Naive thymus-derived CD4-positive, alpha-beta T cell (primary cell): ENCODE measurements at regions not wholly inside any gene's neighbourhood (a gene's known extent, or its start where the extent isn't known, plus 50 kb on each side); places are given as distances from the start of the nearest gene placed in this dataset.

Experiments
- ATAC-seq: fragments of 150-1000 bp; cut with Tn5 transposase; 2 replicates; pipeline ENCODE4 v1.10.0; 2021; ENCODE audit warnings: mild to moderate bottlenecking, moderate library complexity
- CTCF ChIA-PET: fragments of 350-600 bp; sonication (Branson Sonifier 250); formaldehyde crosslinking; loops from one replicate; lab custom pipeline; 2021; ENCODE audit warnings: antibody characterized with exemption; lab: Charles Lee
- POLR2A ChIA-PET: fragments of 350-600 bp; sonication (Branson Sonifier 250); formaldehyde crosslinking; loops from one replicate; lab custom pipeline; 2021; ENCODE audit warnings: antibody characterized with exemption, inconsistent platforms; lab: Charles Lee
- DNase-seq, 9 donors: peaks; one replicate each; pipeline versions ENCODE4 v3.0.0 to v3.0.0-alpha.2; 2020 to 2022; ENCODE audit warnings: mixed read lengths in 1 of 9
- H3K27ac ChIP-seq: one replicate; pipeline ENCODE4 v1.7.0; 2013; ENCODE audit warnings: mild to moderate bottlenecking, low read depth, low read length, moderate library complexity
- H3K27me3 ChIP-seq, 2 donors: one replicate each; pipeline ENCODE4 v1.7.0; 2013; ENCODE audit warnings: low read length in 2 of 2, mild to moderate bottlenecking in 2 of 2, moderate library complexity in 2 of 2; ENCODE audit not compliant: control insufficient read depth in 2 of 2, insufficient read depth in 2 of 2
- H3K36me3 ChIP-seq, 3 experiments: 1 replicate in 2 of 3; 2 replicates in 1 of 3; pipeline ENCODE4 v1.7.0; 2013; ENCODE audit warnings: low read length in 3 of 3, mild to moderate bottlenecking in 3 of 3, moderate library complexity in 1 of 3; ENCODE audit not compliant: insufficient read depth in 3 of 3, control insufficient read depth in 2 of 3
- H3K4me1 ChIP-seq, 2 donors: one replicate each; pipeline ENCODE4 v1.7.0; 2013; ENCODE audit warnings: low read length in 2 of 2, mild to moderate bottlenecking in 2 of 2, moderate library complexity in 1 of 2; ENCODE audit not compliant: control insufficient read depth in 2 of 2, insufficient read depth in 2 of 2
- H3K4me3 ChIP-seq: 2 replicates; pipeline ENCODE4 v1.7.0; 2013; ENCODE audit warnings: mild to moderate bottlenecking, low read length
- H3K9me3 ChIP-seq, 3 experiments: 1 replicate in 2 of 3; 2 replicates in 1 of 3; pipeline ENCODE4 v1.7.0; 2013; ENCODE audit warnings: low read length in 3 of 3; ENCODE audit not compliant: control insufficient read depth in 2 of 3
- H3K27ac Mint-ChIP-seq, 9 donors: one replicate each; pipeline ENCODE4 v1.8.0; 2020 to 2022; ENCODE audit warnings: mixed read lengths in 9 of 9, mild to moderate bottlenecking in 8 of 9, moderate library complexity in 5 of 9, inconsistent platforms in 2 of 9
- H3K27me3 Mint-ChIP-seq, 5 donors: one replicate each; pipeline ENCODE4 v1.8.0; 2021 to 2022; ENCODE audit warnings: mixed read lengths in 5 of 5, mild to moderate bottlenecking in 1 of 5
- H3K36me3 Mint-ChIP-seq, 5 donors: one replicate each; pipeline ENCODE4 v1.8.0; 2020 to 2022; ENCODE audit warnings: mixed read lengths in 5 of 5, mild to moderate bottlenecking in 3 of 5, inconsistent platforms in 1 of 5
- H3K4me1 Mint-ChIP-seq, 7 donors: one replicate each; pipeline ENCODE4 v1.8.0; 2020 to 2022; ENCODE audit warnings: mixed read lengths in 7 of 7, mild to moderate bottlenecking in 3 of 7, inconsistent platforms in 1 of 7
- H3K4me3 Mint-ChIP-seq, 10 donors: one replicate each; pipeline ENCODE4 v1.8.0; 2020 to 2022; ENCODE audit warnings: mild to moderate bottlenecking in 10 of 10, mixed read lengths in 10 of 10, moderate library complexity in 6 of 10, inconsistent platforms in 2 of 10
- H3K9me3 Mint-ChIP-seq, 11 donors: one replicate each; pipeline ENCODE4 v1.8.0; 2020 to 2022; ENCODE audit warnings: mixed read lengths in 11 of 11, mild to moderate bottlenecking in 4 of 11, inconsistent platforms in 1 of 11, moderate library complexity in 1 of 11
- intact Hi-C, 2 donors: fragments of 100-400 bp; cut with micrococcal nuclease; formaldehyde crosslinking; loops; one replicate each; pipeline ENCODE4 v1.15.1; 2023

GRCh38 chr22:48376936-48377712, 1450.5 kb downstream of the BRD1 start:
- ChIA-PET CTCF (no interaction called here), POLR2A (no interaction called here)
- H3K9me3 ChIP-seq: no peaks in the 10 kb centered on the region
- Mint-ChIP-seq H3K9me3 (peaks cover 0 to 4% (median 0%) of the 10 kb centered on the region in 11 donors), H3K4me3 (no peak overlapping the region), H3K4me1 (peaks cover 0 to 2% (median 0%) of the 10 kb centered on the region in 7 donors), H3K27me3 (peaks cover 9 to 62% (median 33%) of the 10 kb centered on the region in 5 donors), H3K36me3 (no peaks in the 10 kb centered on the region), H3K27ac (no peak overlapping the region)
- no peak overlapping the region for H3K27ac ChIP-seq
- H3K27me3 ChIP-seq: no peaks in the 10 kb centered on the region
- no peak for ATAC-seq
- H3K36me3 ChIP-seq: no peaks in the 10 kb centered on the region
- DNase-seq: no peak
- no peaks in the 10 kb centered on the region for H3K4me1 ChIP-seq
- no peak overlapping the region for H3K4me3 ChIP-seq
- intact Hi-C loops: no loop called here

GRCh38 chr22:48376428-48376827, 1451.2 kb downstream of the BRD1 start:
- Histone ChIP-seq H3K4me3 (no peak overlapping the region), H3K27ac (no peak overlapping the region), H3K9me3 (no peaks in the 10 kb centered on the region), H3K27me3 (no peaks in the 10 kb centered on the region), H3K4me1 (no peaks in the 10 kb centered on the region), H3K36me3 (no peaks in the 10 kb centered on the region)
- peaks cover 0 to 1% (median 0%) of the 10 kb centered on the region in 11 donors for H3K9me3 Mint-ChIP-seq
- no peaks in the 10 kb centered on the region for H3K36me3 Mint-ChIP-seq
- no peak overlapping the region for H3K4me3 Mint-ChIP-seq
- H3K4me1 Mint-ChIP-seq: peaks cover 0 to 2% (median 0%) of the 10 kb centered on the region in 7 donors
- no peak overlapping the region for H3K27ac Mint-ChIP-seq
- ChIA-PET CTCF (no interaction called here), POLR2A (no interaction called here)
- ATAC-seq (no peak), DNase-seq (no peak)
- intact Hi-C loops: no loop called here
- peaks cover 9 to 64% (median 34%) of the 10 kb centered on the region in 5 donors for H3K27me3 Mint-ChIP-seq

- H3K4me3 ChIP-seq: no peak overlapping the region
- no peaks in the 10 kb centered on the region for H3K36me3 ChIP-seq
- Mint-ChIP-seq H3K4me3 (no peak overlapping the region), H3K9me3 (peaks cover 0 to 2% (median 0%) of the 10 kb centered on the region in 11 donors), H3K27me3 (peaks cover 9 to 50% (median 39%) of the 10 kb centered on the region in 5 donors), H3K27ac (peak overlapping the region in 1 of 9 donors; percentile 9), H3K36me3 (no peaks in the 10 kb centered on the region), H3K4me1 (peaks cover 0 to 2% (median 0%) of the 10 kb centered on the region in 7 donors)
- H3K27me3 ChIP-seq: no peaks in the 10 kb centered on the region
- CTCF ChIA-PET: no interaction called here
- no peak for ATAC-seq
- POLR2A ChIA-PET: no interaction called here
- intact Hi-C loops: no loop called here
- no peaks in the 10 kb centered on the region for H3K9me3 ChIP-seq
- H3K4me1 ChIP-seq: no peaks in the 10 kb centered on the region
- DNase-seq: no peak
- no peak overlapping the region for H3K27ac ChIP-seq
Observed at GRCh38 chr22:48373626-48374173, 1454.0 kb downstream of the BRD1 start.

GRCh38 chr22:48372390-48372789, 1455.3 kb downstream of the BRD1 start:
- Histone ChIP-seq H3K9me3 (no peaks in the 10 kb centered on the region), H3K27ac (no peak overlapping the region), H3K36me3 (no peaks in the 10 kb centered on the region), H3K4me1 (no peaks in the 10 kb centered on the region), H3K4me3 (no peak overlapping the region), H3K27me3 (no peaks in the 10 kb centered on the region)
- Mint-ChIP-seq H3K4me1 (peaks cover 0 to 2% (median 0%) of the 10 kb centered on the region in 7 donors), H3K36me3 (no peaks in the 10 kb centered on the region), H3K9me3 (peaks cover 0 to 2% (median 0%) of the 10 kb centered on the region in 11 donors), H3K4me3 (no peak overlapping the region), H3K27ac (no peak overlapping the region), H3K27me3 (peaks cover 9 to 50% (median 34%) of the 10 kb centered on the region in 5 donors)
- CTCF ChIA-PET: no interaction called here
- no peak for DNase-seq
- intact Hi-C loops: no loop called here
- no peak for ATAC-seq
- POLR2A ChIA-PET: no interaction called here

- no peak for DNase-seq
- Mint-ChIP-seq H3K9me3 (peaks cover 0 to 2% (median 0%) of the 10 kb centered on the region in 11 donors), H3K36me3 (no peaks in the 10 kb centered on the region), H3K27me3 (peaks cover 7 to 41% (median 24%) of the 10 kb centered on the region in 5 donors), H3K4me3 (no peak overlapping the region), H3K4me1 (peaks cover 0 to 2% (median 0%) of the 10 kb centered on the region in 7 donors), H3K27ac (no peak overlapping the region)
- no peak for ATAC-seq
- no peak overlapping the region for H3K4me3 ChIP-seq
- POLR2A ChIA-PET: no interaction called here
- no peaks in the 10 kb centered on the region for H3K9me3 ChIP-seq
- H3K4me1 ChIP-seq: no peaks in the 10 kb centered on the region
- no peaks in the 10 kb centered on the region for H3K36me3 ChIP-seq
- H3K27ac ChIP-seq: no peak overlapping the region
- no peaks in the 10 kb centered on the region for H3K27me3 ChIP-seq
- intact Hi-C loops: no loop called here
- CTCF ChIA-PET: no interaction called here
Observed at GRCh38 chr22:48371391-48371790, 1456.3 kb downstream of the BRD1 start.

GRCh38 chr22:48370508-48371325, 1457.0 kb downstream of the BRD1 start:
- no peaks in the 10 kb centered on the region for H3K36me3 Mint-ChIP-seq
- no peaks in the 10 kb centered on the region for H3K36me3 ChIP-seq
- intact Hi-C loops: no loop called here
- H3K4me1 ChIP-seq: no peaks in the 10 kb centered on the region
- peaks cover 2 to 34% (median 18%) of the 10 kb centered on the region in 5 donors for H3K27me3 Mint-ChIP-seq
- H3K4me3 ChIP-seq: no peak overlapping the region
- H3K27ac Mint-ChIP-seq: no peak overlapping the region
- H3K27ac ChIP-seq: no peak overlapping the region
- no peak overlapping the region for H3K4me3 Mint-ChIP-seq
- DNase-seq: no peak
- ATAC-seq: no peak
- ChIA-PET CTCF (no interaction called here), POLR2A (no interaction called here)
- H3K9me3 Mint-ChIP-seq: peaks cover 0 to 2% (median 0%) of the 10 kb centered on the region in 11 donors
- no peaks in the 10 kb centered on the region for H3K27me3 ChIP-seq
- H3K4me1 Mint-ChIP-seq: no peaks in the 10 kb centered on the region
- no peaks in the 10 kb centered on the region for H3K9me3 ChIP-seq
